HG03575 (cell line): ENCODE measurements at regions not wholly inside any gene's neighbourhood (a gene's known extent, or its start where the extent isn't known, plus 50 kb on each side); places are given as distances from the start of the nearest gene placed in this dataset.
"Not testable (repeated sequence)": the region's sequence is repeated elsewhere in the genome, so short reads cannot be mapped to it uniquely, and the experiment has no call there.

ENCODE experiments used
- ATAC-seq: cut with Tn5 transposase; IDR thresholded peaks from one replicate; pipeline ENCODE4 v1.9.1; 2021; ENCODE audit not compliant: unreplicated experiment, insufficient number of reproducible peaks, low FRiP score; ENCODE audit errors: extremely low read depth

GRCh38 chr13:82457548-82457947 lies 1424.7 kb downstream of the SLITRK1 start:
- ATAC-seq: not testable (repeated sequence)

DNA sequence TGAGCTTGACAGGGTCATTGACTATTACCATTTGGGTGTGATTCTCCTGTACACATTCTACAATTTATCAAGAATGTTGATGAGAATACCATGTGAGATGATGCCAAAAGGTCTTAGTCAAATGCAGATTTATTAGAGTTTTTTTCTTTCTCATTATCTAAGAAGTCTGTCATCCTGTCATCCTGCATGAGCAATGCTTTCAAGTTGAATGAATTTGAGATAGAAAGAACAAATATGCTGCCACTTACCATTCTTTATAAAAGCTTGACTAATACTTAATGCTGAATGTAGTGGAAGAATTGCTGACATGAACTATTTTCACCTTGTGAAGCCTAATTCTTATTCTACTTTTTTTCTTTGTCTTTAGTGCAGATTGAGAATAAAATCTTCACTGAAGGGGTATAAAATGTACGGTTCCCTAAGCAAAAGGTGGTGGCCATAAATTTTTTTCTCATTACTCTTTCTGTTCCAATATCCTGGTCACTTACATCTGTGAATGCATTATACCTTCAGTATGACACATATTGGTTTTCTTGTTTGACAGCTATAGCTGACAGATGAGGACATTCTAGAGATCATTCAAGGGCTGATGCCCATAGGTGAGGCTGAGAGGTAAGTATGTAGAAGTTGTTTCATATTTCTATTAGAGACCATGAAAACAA lies 1434.7 kb downstream of the SLITRK1 start:
- no peak for ATAC-seq

DNA sequence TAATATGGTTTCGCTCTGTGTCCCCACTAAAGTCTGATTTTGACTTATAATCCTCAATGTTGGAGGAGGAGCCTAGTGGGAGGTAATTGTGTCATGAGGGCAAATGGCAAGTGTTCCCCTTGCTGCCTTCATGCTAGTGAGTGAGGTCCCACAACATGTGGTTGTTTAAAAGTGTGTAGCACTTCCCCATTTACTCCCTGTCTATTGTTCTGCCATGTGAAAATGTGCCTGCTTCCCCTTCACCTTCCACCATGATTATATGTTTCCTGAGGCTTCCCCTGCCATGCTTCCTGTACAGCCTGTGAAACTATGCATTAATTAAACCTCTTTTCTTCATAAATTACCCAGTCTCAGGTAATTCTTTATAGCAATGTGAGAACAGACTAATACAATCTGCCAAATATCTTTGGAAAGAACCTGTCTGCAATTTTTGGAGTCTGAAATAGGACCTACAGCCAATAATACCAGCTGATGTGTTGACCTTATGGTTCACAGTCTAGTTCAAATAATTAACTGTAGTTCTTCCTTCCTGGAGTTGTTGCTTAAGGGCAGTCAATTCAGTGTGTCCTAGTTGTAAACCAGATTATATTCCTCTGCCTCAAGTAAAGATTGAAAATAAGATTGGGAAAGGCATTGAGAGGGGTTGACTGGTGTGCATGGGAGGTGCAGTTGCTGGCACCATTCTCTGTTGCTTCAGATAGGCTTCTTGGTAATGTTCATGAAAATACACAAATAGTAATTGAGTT lies 1442.9 kb downstream of the SLITRK1 start:
- no peak for ATAC-seq

- ATAC-seq: no peak
Observed at GRCh38 chr13:82438320-82438719, 1444.0 kb downstream of the SLITRK1 start.

DNA sequence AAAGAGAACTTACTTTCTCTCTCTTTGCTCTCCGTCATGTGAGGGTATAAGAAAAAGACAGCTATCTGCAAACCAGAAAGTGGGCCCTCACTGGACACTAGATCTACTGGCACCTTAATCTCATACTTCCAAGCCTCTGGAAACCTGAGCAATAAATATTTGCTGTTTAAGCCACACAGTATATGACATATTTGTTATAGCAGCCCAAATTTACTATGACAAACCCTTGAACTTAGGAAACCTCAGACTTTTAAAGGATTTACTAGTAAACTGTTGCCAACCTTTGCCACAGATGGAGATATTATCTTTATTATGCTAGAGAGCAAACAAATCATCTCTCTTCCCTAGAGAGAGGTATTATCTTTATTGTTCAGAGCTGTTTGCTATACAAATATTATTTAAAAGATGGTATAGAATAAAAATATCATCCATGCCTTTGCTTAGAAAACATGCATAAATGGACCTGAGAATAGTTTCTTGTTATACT lies 1446.1 kb downstream of the SLITRK1 start:
- no peak for ATAC-seq

- no peak for ATAC-seq
Observed at GRCh38 chr13:82432949-82433348, 1449.3 kb downstream of the SLITRK1 start.

GRCh38 chr13:82412749-82413148 lies 1469.5 kb downstream of the SLITRK1 start:
- no peak for ATAC-seq

DNA sequence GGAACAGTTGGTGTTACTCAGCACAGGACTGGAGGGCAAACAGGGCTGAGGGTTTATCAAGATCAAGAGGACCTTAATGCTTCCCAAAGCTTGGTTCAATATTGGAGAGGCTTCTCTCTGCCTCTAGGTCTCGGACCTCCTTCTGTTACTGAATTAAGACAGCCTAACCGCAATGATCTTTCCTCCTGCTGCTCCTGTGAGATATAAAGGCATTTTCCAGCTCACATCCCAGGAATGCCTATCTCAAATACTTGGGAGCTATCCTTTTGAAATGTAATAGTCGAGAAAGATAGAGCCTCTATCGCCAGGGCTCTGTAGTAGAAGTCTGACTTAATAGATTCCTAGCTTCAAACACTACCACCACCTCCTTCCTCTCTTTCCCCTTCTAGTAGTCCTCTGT lies 1475.0 kb downstream of the SLITRK1 start:
- no peak for ATAC-seq

DNA sequence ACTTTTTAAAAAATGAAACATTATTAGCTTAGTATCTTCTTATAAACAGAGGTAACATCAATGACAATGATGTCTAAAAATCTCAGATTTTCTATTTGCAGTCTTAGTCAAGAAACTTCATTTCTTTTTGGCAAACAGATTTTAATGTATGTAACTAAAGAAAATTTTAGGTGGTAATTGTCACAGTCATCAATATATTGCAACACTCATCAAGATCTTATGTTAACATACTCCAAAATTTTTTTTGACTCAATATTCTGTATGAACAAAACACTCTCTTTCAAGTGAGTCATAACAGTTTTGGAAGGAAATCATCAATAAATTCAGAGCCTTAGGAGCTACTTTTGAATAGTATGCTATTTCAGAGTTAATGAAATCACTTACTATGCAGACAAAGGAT lies 1507.6 kb downstream of the SLITRK1 start:
- no peak for ATAC-seq

DNA sequence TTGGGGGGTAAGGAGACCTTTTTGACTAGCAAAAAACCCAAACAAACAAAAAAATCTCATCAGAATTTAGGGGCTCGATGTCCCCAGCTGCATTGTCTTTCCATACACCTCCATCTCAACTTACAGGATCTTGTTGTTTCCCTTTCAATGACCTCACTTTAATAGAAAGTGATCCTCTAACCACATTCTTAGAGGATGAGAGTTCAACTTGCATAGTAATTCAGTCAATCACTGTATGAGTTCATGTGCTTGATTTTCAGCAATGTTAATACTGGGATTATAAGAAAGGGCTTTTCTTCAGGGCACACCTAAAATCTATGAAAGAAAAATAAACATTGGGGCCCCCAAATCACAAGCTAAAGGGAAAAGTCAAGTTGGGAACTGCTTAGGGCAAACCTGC lies 1512.0 kb downstream of the SLITRK1 start:
- ATAC-seq: no peak

DNA sequence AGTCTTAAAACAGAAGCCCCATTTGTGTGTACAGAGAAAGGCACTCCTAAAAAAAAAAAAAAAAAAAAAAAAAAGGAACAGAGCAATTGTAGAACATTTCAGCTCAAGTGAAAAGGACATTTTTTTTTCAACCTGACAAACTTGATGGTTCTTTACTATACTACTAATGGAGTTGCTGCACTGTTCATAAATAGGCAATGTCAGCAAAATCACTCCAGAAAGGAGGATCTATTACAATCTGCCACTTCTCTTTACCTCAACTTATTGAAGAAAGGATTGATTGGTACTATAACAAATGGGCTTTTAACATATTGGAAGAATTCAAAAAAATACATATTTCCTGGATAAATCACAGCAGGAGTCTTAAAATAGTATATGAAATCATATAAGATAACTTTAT lies 1517.7 kb downstream of the SLITRK1 start:
- ATAC-seq: no peak

GRCh38 chr13:82358284-82358683 lies 1524.0 kb downstream of the SLITRK1 start:
- no peak for ATAC-seq

GRCh38 chr13:82356667-82357410 lies 1525.4 kb downstream of the SLITRK1 start:
- ATAC-seq: no peak

DNA sequence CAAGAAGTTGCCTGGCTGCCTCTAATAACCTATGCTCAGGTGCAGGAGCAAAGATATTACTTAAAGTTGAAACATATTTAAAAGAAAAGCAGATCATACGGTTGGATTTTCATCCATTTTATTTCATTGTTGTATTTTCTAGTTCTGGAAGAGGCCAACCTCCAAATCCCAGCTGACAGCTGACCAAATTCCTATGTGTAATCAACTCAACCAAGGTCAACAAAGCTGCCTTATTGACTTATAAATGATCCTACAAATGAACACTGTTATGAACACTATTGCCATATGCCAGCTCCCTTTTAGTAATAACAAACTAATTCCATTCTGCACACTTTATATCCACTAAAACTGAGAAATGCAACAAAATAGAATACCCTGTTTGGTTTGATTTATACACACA lies 1537.4 kb downstream of the SLITRK1 start:
- ATAC-seq: no peak

DNA sequence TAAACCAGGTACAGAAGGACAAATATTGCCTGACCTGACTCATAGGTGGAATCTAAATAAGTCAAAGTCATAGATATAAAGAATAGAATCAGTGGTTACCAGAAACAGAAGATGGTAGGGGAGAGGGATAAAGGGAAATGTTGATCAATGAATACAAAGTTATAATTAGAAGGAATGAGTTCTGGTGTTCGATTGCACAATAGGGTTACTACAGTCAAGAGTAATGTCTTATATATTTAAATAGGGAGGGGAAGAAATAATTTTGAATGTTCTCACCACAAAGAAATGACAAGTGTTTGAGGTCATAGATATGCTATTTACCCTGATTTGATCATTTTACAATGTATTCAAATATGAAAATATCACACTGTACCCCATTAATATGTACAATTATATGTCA lies 1541.2 kb downstream of the SLITRK1 start:
- ATAC-seq: no peak

DNA sequence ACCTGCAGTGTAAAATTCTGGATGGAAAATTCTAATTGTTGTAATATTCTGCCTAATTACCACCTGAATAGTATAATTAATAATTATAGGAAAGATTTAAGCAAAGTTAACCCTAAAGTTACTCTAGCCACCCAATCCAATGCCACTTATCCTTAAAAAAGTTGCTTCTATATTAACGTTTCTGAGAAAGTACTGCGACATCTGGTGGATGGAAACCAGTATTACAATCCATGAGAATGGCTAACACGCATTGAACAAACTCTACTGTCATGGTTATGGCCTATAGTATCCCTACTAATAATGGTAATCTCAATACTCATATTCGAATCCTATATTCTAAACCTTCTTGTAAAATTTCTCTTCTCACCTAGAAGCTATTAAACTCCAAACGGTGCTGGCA lies 1551.8 kb downstream of the SLITRK1 start:
- ATAC-seq: no peak

GRCh38 chr13:82323101-82323500 lies 1559.2 kb downstream of the SLITRK1 start:
- no peak for ATAC-seq

DNA sequence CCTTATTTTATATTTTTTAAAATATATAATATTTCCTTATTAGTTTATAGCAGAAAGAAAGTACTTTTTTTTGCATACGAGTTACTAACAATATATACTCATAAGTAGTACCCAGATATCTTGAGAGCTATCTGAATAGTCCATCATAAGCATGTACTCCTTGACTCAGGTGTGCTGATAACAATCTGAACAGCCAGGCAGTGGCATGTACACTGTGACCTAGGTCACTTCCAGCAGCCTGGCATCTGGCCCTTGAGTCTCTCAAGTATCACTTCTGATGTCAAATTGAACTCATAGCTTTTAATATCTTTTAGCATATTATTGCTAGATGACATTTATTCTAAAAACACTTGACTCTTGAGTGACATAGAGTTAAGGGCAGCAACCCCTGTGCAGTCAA lies 1576.7 kb downstream of the SLITRK1 start:
- ATAC-seq: no peak

DNA sequence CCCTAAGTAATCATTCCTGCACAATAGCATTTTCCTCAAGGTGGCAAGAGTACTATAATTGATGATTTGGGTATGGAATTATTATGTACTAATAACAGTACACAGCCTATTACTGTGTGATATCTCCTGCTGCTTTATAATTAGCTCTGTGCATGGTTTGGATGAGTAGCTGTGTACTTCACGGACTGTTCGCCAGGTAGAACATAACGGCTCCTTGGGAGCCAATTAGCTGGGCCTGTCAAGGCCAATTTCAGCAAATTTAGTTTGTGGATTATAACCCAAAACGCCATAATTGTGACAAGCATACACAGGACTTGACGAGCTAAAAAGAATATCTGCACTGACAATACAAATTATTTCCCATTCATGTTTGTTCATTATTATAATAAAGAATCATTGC lies 1584.2 kb downstream of the SLITRK1 start:
- ATAC-seq: no peak

DNA sequence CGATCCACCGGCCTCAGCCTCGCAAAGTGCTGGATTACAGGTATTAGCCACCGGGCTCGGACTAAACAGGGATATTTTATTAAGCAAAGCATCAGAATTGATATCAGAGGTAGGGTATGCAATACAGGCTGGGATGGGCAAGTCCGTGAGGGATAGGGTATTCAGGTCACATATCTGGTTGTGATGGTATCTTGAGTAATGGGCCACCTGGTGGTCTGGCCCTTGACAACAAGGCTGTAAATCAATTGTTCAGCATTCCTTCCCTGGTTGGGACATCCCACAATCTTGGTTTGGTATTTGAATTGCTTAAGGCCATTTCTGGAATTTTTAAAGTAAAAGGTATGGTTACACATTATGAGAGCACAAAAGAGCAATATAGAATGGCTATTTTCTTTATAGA lies 1588.0 kb downstream of the SLITRK1 start:
- ATAC-seq: no peak
